ENCODE measurements at regions not wholly inside any gene's neighbourhood (a gene's known extent, or its start where the extent isn't known, plus 50 kb on each side); places are given as distances from the start of the nearest gene placed in this dataset.

DNA sequence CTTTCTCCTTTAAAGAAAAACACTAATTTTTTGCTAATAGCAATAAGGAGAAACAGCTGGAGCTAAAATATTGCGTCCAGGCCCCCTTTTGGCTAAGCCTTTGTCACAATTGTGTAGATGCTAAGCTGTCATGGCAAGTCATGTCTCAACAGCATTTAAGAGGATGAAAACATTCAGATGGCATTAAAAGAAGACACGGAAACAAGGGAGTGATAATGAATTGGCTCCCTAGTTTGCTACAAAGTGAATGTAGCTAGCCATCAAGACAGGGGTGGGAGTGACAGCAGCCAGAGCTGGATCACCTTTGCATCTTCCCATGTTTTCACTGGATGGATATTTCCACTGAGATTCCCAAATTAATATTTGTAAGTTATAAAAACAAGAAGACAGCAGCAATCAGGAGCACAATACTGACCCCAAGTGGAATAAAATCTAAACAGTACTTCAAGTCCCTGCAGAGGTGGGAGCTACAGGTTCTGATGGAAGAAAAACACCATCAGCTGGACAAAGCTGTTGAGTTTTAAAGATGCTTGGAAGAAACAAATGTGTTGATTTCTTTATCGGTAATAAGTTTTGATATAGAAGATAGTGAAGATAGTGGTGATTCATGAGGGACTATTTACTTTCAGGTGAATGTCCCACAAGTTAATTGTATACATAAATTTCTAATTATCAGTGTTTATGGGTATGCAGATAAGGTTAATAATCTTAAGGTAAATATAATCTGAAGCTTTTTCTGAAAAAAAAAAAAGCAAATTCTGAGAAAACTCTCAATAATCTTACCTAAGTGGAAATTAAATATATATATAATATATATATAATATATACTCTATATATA is 129.4 kb downstream of the SLC16A9 start (continued):
- TF ChIP-seq, protein P1, sequence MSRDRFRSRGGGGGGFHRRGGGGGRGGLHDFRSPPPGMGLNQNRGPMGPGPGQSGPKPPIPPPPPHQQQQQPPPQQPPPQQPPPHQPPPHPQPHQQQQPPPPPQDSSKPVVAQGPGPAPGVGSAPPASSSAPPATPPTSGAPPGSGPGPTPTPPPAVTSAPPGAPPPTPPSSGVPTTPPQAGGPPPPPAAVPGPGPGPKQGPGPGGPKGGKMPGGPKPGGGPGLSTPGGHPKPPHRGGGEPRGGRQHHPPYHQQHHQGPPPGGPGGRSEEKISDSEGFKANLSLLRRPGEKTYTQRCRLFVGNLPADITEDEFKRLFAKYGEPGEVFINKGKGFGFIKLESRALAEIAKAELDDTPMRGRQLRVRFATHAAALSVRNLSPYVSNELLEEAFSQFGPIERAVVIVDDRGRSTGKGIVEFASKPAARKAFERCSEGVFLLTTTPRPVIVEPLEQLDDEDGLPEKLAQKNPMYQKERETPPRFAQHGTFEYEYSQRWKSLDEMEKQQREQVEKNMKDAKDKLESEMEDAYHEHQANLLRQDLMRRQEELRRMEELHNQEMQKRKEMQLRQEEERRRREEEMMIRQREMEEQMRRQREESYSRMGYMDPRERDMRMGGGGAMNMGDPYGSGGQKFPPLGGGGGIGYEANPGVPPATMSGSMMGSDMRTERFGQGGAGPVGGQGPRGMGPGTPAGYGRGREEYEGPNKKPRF (IDR thresholded peaks at IDR 0.05; ENCODE audit: low read depth, low read length): no peak
- no peak for TF ChIP-seq ZNF76 (CRISPR knock-in tag; IDR thresholded peaks at IDR 0.05; ENCODE audit: borderline replicate concordance)
- no peak for TF ChIP-seq TBP (optimal IDR thresholded peaks at IDR 0.05; ENCODE audit: low read depth, low read length)
- 0 out of 2 replicates have a peak, but pooled peaks have one; percentile 9 for TF ChIP-seq SMC3 (conservative IDR thresholded peaks at IDR 0.05; ENCODE audit: insufficient read depth, low read depth, low read length)
- TF ChIP-seq, protein P2, sequence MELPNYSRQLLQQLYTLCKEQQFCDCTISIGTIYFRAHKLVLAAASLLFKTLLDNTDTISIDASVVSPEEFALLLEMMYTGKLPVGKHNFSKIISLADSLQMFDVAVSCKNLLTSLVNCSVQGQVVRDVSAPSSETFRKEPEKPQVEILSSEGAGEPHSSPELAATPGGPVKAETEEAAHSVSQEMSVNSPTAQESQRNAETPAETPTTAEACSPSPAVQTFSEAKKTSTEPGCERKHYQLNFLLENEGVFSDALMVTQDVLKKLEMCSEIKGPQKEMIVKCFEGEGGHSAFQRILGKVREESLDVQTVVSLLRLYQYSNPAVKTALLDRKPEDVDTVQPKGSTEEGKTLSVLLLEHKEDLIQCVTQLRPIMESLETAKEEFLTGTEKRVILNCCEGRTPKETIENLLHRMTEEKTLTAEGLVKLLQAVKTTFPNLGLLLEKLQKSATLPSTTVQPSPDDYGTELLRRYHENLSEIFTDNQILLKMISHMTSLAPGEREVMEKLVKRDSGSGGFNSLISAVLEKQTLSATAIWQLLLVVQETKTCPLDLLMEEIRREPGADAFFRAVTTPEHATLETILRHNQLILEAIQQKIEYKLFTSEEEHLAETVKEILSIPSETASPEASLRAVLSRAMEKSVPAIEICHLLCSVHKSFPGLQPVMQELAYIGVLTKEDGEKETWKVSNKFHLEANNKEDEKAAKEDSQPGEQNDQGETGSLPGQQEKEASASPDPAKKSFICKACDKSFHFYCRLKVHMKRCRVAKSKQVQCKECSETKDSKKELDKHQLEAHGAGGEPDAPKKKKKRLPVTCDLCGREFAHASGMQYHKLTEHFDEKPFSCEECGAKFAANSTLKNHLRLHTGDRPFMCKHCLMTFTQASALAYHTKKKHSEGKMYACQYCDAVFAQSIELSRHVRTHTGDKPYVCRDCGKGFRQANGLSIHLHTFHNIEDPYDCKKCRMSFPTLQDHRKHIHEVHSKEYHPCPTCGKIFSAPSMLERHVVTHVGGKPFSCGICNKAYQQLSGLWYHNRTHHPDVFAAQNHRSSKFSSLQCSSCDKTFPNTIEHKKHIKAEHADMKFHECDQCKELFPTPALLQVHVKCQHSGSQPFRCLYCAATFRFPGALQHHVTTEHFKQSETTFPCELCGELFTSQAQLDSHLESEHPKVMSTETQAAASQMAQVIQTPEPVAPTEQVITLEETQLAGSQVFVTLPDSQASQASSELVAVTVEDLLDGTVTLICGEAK (IDR thresholded peaks at IDR 0.05): no peak
- TF ChIP-seq, protein P2 (CRISPR knock-in tag; IDR thresholded peaks at IDR 0.05): no peak
- no peak for TF ChIP-seq SP2 (IDR thresholded peaks at IDR 0.05; ENCODE audit: extremely low read depth, low read depth, low read length, poor library complexity, severe bottlenecking)
